Activated naive CD4-positive, alpha-beta T cell treated with anti-CD3 and anti-CD28 coated beads, Interleukin-2, amount 10 ng/mL, durations not matched to agents 7 days and 5 days (primary cell): ENCODE measurements at regions not wholly inside any gene's neighbourhood (a gene's known extent, or its start where the extent isn't known, plus 50 kb on each side); places are given as distances from the start of the nearest gene placed in this dataset.

Experiments
- CTCF ChIA-PET: fragments of 350-600 bp; sonication (Branson Sonifier 250); formaldehyde crosslinking; loops from one replicate; lab custom pipeline; 2021; ENCODE audit warnings: antibody characterized with exemption; lab: Charles Lee
- DNase-seq: peaks from one replicate; pipeline ENCODE4 v3.0.0-alpha.2; 2020
- H3K27ac Mint-ChIP-seq: one replicate; pipeline ENCODE4 v1.8.0; 2021; ENCODE audit warnings: mild to moderate bottlenecking, moderate library complexity, mixed read lengths
- H3K27me3 Mint-ChIP-seq: one replicate; pipeline ENCODE4 v1.8.0; 2021; ENCODE audit warnings: mild to moderate bottlenecking, mixed read lengths
- H3K36me3 Mint-ChIP-seq: one replicate; pipeline ENCODE4 v1.8.0; 2021; ENCODE audit warnings: mixed read lengths
- H3K4me1 Mint-ChIP-seq: one replicate; pipeline ENCODE4 v1.8.0; 2021; ENCODE audit warnings: mixed read lengths
- H3K4me3 Mint-ChIP-seq: one replicate; pipeline ENCODE4 v1.8.0; 2021; ENCODE audit warnings: mild to moderate bottlenecking, moderate library complexity, mixed read lengths
- H3K9me3 Mint-ChIP-seq: one replicate; pipeline ENCODE4 v1.8.0; 2021; ENCODE audit warnings: mixed read lengths

DNA sequence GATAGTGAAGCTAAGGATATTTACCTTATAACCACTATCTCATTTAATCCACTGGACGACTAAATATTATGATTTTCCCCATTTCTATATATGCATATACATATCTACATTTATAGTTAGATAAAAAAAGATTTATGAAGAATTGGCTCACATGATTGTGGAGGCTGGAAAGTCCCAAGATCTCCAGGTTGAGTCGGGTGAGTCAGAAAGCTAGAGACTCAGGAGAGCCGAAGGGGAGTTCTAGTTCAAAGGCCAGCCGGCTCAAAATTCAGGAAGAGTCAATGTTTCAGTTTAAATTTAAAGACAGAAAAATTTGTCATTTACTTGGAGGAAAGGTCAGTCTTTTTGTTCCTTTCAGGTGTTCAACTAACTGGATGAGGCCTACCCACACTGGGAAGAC, 158.2 kb upstream of the CPEB2 start:
- CTCF ChIA-PET = no interaction called here

DNA sequence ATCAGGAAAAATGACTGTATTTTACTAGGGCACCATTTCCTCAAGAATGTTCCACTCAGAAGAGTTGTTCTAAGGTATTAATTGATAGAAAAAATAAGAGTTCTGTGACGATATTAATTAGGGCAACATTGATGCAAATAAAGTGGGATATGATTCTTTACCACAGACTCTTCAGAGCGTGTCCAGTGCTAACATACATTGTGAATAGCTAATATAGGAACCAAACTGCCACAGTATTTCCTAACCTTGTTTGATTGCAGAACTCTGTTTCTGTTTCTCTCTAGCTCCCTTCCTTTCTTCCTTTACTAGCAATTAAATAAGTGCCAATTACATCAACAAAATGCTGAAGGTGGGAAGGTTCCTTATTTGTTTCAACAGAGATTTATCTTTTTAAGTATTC, 154.1 kb upstream of the CPEB2 start:
- no peak overlapping the region for H3K27ac Mint-ChIP-seq
- DNase-seq = no peak
- no peak overlapping the region for H3K4me3 Mint-ChIP-seq
- H3K9me3 Mint-ChIP-seq = no peaks in the 10 kb centered on the region
- no peaks in the 10 kb centered on the region for H3K27me3 Mint-ChIP-seq
- CTCF ChIA-PET = no interaction called here
- peaks cover 8% of the 10 kb centered on the region for H3K4me1 Mint-ChIP-seq
- H3K36me3 Mint-ChIP-seq = no peaks in the 10 kb centered on the region

More for the DNA sequence above, 158.2 kb upstream of the CPEB2 start:
- H3K27me3 Mint-ChIP-seq = peaks cover 4% of the 10 kb centered on the region
- DNase-seq = no peak
- H3K4me3 Mint-ChIP-seq = no peak overlapping the region
- H3K9me3 Mint-ChIP-seq = peaks cover 3% of the 10 kb centered on the region
- no peak overlapping the region for H3K27ac Mint-ChIP-seq
- H3K4me1 Mint-ChIP-seq = no peaks in the 10 kb centered on the region
- no peaks in the 10 kb centered on the region for H3K36me3 Mint-ChIP-seq

DNA sequence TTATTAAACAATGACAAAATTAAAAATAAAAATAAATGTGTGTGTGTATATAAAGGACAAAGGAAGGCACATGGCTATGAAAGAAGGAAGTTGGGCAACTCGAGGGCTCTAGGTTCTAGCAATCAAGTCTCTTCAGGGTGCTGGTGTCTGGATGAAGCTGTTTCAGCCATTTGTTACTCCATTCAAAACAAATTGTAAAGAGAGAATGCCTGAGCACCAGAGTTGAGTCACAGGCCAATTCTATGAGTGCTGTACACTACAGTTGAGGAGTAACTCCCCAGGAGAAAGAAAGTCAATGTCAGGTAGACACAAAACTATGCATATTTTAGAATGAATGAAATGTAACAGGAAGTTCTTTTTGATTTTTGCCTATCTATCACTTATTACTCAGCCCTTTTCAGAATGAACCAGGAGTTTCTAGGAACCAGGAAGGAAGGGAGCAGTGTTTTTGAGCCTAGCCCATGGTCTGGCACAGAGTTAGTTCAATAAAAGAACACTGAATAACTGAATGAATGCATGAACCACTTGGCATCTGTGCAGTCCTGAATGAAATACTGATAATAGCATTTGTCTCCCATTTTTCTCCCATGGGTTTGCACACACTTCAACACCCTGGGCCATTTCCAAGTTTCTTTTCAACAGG, 151.7 kb upstream of the CPEB2 start:
- H3K27ac Mint-ChIP-seq = no peak overlapping the region

DNA sequence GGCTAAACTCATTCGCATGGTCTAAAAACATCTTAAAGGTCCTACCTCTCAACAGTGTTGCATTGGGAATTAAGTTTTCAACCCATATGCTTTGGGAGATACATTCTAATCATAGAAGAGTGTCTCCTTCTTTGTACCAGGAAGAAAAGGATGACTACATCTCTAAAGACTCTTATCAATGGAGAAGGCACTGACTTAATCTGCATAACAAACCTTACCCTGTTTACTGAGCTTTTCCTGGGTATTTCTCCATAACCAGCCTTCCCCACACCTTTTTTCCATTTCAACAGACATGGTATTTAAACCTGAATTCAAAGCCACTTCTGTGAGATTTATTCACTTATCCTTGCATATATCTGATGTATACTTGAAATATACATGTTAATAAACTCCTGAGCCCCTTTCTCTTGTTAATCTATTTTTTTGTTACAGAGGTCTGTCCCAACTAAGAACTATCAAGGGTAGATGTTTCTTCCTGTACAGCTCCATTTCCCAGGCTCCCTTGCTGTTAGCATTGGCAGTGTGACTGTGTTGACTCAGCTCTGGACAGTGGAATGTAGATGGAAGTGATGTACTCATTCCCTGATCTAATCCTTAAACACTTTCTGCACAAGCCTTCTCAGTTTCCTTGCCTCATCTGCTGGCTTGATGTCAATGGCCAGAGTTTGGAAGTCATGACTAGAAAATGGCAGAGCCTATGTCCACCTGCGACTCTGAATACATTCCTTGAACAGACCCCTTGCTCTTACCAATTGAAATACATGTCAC, 148.9 kb upstream of the CPEB2 start:
- Mint-ChIP-seq H3K27me3 (no peaks in the 10 kb centered on the region), H3K27ac (no peak overlapping the region), H3K9me3 (peaks cover 3% of the 10 kb centered on the region), H3K4me1 (peaks cover 12% of the 10 kb centered on the region), H3K36me3 (no peaks in the 10 kb centered on the region), H3K4me3 (no peak overlapping the region)
- CTCF ChIA-PET = no interaction called here
- no peak for DNase-seq

More for the DNA sequence above, 151.7 kb upstream of the CPEB2 start:
- DNase-seq = no peak
- Mint-ChIP-seq H3K9me3 (peaks cover 3% of the 10 kb centered on the region), H3K36me3 (no peaks in the 10 kb centered on the region), H3K27me3 (no peaks in the 10 kb centered on the region), H3K4me1 (peaks cover 8% of the 10 kb centered on the region), H3K4me3 (no peak overlapping the region)
- CTCF ChIA-PET = no interaction called here

DNA sequence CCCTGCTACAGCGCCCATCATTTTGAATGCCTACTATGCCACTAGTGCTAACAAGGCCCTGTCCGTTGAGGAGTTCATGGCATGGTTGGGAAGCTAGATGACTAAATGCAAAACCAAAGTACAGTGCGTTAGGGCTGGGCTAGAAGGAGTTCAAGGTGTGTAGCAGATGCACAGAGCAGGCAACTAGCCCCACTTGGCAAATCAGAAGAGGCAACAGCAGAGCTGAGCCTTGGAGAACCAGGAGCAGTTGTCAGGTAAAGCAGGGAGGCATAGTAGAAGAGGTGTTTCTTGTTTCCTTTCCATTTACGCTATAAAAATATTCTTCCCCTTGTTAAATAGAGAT, 146.6 kb upstream of the CPEB2 start:
- no peaks in the 10 kb centered on the region for H3K36me3 Mint-ChIP-seq

DNA sequence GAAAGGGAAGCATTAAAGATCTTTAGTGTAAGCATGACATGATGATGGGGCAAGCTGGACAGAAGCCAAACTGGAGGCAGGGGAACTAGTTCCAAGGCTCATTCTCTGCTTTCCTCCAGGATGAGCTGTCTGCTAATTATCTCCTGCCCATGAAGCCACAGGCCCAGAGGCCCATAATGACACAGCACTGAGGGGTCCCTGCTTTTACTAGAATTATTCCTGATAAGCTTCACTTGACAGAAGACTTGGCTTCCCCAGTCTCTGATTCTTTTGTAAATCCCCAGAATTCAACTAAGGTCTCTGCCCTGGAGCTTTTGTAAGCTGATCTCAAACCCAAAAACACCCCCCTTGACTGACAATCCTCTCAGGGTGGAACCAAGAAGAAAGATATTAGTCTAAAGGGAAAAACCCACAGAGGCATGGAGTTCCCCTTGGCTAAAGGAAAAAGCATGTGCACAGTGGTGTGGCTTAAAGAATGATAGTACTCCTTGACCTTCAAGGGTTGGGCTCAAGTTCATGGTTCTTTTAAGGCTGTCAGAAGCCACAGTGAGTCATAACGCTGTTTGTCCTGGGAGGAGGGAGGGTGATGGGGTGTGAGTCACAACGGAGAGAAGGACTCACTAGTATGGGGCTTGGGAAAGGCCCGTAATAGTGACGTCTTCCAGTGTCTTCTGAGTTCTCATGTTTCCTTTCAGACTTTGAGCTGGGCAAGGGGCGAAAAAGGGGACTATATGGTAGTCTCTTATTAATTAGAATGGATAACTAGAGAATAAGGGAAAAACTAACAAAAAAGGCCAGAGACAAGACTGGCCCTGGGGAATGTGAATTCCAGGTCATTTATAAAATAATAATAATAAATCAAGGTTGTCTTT, 146.0 kb upstream of the CPEB2 start:
- no peak overlapping the region for H3K27ac Mint-ChIP-seq
- H3K27me3 Mint-ChIP-seq = no peaks in the 10 kb centered on the region
- peaks cover 3% of the 10 kb centered on the region for H3K9me3 Mint-ChIP-seq
- peaks cover 4% of the 10 kb centered on the region for H3K4me1 Mint-ChIP-seq
- H3K4me3 Mint-ChIP-seq = no peak overlapping the region
- DNase-seq = no peak
- CTCF ChIA-PET = no interaction called here
- H3K36me3 Mint-ChIP-seq = no peaks in the 10 kb centered on the region

More for the DNA sequence above, 146.6 kb upstream of the CPEB2 start:
- Mint-ChIP-seq H3K4me3 (no peak overlapping the region), H3K9me3 (peaks cover 3% of the 10 kb centered on the region), H3K27ac (no peak overlapping the region), H3K27me3 (no peaks in the 10 kb centered on the region), H3K4me1 (peaks cover 8% of the 10 kb centered on the region)
- CTCF ChIA-PET = no interaction called here
- DNase-seq = no peak

DNA sequence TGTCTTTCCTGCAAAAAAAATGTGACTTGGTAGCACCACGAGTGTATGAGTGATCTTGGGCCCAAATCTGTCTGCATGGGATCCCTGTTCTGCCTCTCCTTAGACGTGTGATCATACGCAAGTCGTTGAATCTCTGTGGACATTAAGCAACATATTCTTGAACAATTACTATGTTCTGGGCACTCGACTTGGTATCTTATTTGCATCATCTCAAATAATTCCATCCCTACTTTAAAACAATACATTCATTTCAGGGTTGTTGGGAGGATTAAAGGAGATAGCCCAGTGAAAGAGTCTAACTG, 145.4 kb upstream of the CPEB2 start:
- DNase-seq = no peak
- H3K9me3 Mint-ChIP-seq = peaks cover 3% of the 10 kb centered on the region
- H3K4me3 Mint-ChIP-seq = no peak overlapping the region
- no peak overlapping the region for H3K27ac Mint-ChIP-seq
- CTCF ChIA-PET = no interaction called here
- no peaks in the 10 kb centered on the region for H3K36me3 Mint-ChIP-seq
- H3K4me1 Mint-ChIP-seq = peaks cover 4% of the 10 kb centered on the region
- H3K27me3 Mint-ChIP-seq = no peaks in the 10 kb centered on the region

DNA sequence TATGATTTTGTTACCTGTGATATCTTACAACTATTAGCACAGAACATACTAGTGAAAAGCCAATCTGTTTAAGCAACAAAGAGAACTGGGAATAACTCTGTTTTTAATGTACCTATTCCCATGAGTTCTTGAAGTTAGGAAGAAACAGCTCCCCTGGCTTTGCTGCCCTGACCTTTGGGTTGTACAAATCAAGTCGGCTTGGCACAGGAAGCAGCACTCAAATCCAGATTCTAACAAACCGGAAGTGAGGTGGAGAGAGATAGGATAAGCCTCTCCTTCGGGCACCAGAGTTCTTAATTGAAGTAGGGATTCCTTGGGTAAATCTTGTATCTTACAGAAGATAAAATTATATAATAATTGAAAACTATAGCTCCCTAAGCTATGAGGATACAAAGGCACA, 144.8 kb upstream of the CPEB2 start:
- H3K27ac Mint-ChIP-seq = no peak overlapping the region
- H3K4me3 Mint-ChIP-seq = no peak overlapping the region
- CTCF ChIA-PET = interaction anchor here (0.7 kb wide), 1 partner anchor 15 kb away, joined by 4 read pairs; no protein-coding TSS in a partner anchor
- DNase-seq = no peak
- H3K4me1 Mint-ChIP-seq = peaks cover 4% of the 10 kb centered on the region
- H3K9me3 Mint-ChIP-seq = peaks cover 3% of the 10 kb centered on the region
- H3K27me3 Mint-ChIP-seq = peaks cover 4% of the 10 kb centered on the region
- H3K36me3 Mint-ChIP-seq = no peaks in the 10 kb centered on the region

DNA sequence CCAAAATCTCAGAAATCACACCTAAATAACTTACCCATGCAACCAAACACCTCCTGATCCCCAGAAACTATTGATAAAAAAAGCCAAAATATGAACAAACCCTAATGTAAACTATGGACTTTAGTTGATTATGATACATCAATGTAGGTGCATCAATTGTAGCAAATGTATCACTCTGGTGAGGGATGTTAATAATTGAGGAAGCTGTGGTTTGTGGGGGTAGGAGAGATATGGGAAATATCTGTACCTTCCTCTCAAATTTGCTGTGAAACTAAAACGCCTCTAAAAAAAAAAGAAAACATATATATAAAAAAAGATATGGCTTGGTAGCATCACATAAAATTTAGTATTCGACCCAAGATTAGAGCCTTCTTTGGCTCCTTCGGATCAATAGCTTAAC, 144.3 kb upstream of the CPEB2 start:
- H3K27me3 Mint-ChIP-seq = peaks cover 4% of the 10 kb centered on the region
- H3K9me3 Mint-ChIP-seq = peaks cover 3% of the 10 kb centered on the region
- no peak overlapping the region for H3K27ac Mint-ChIP-seq
- no peak overlapping the region for H3K4me3 Mint-ChIP-seq
- CTCF ChIA-PET = interaction anchor here (0.7 kb wide), 1 partner anchor 15 kb away, joined by 4 read pairs; no protein-coding TSS in a partner anchor
- H3K36me3 Mint-ChIP-seq = no peaks in the 10 kb centered on the region
- H3K4me1 Mint-ChIP-seq = peaks cover 4% of the 10 kb centered on the region
- DNase-seq = no peak

DNA sequence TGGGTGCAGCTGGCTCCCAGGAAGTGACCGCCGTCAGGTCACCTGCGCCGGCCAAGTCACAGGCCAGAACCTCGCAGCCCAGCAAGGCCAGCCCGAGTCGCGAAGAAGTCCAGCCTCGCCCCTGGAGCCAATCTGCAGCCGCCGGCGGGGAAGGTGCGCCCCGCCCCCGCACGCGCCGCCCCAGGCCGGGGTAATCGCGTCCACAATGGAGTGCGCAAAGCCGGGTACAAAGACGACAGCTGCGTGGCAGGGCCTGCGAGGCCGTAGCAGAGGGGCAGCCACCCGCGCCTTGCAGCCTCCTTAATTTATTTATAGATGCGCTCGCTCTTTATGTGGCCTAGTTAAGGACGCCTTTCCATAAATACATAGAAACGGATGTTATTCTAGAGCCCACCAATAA, 139.4 kb upstream of the CPEB2 start:
- H3K27ac Mint-ChIP-seq = no peak overlapping the region
- H3K9me3 Mint-ChIP-seq = no peaks in the 10 kb centered on the region
- no peak for DNase-seq
- H3K4me1 Mint-ChIP-seq = no peaks in the 10 kb centered on the region
- H3K36me3 Mint-ChIP-seq = no peaks in the 10 kb centered on the region
- no peak overlapping the region for H3K4me3 Mint-ChIP-seq
- CTCF ChIA-PET = no interaction called here
- peaks cover 8% of the 10 kb centered on the region for H3K27me3 Mint-ChIP-seq

DNA sequence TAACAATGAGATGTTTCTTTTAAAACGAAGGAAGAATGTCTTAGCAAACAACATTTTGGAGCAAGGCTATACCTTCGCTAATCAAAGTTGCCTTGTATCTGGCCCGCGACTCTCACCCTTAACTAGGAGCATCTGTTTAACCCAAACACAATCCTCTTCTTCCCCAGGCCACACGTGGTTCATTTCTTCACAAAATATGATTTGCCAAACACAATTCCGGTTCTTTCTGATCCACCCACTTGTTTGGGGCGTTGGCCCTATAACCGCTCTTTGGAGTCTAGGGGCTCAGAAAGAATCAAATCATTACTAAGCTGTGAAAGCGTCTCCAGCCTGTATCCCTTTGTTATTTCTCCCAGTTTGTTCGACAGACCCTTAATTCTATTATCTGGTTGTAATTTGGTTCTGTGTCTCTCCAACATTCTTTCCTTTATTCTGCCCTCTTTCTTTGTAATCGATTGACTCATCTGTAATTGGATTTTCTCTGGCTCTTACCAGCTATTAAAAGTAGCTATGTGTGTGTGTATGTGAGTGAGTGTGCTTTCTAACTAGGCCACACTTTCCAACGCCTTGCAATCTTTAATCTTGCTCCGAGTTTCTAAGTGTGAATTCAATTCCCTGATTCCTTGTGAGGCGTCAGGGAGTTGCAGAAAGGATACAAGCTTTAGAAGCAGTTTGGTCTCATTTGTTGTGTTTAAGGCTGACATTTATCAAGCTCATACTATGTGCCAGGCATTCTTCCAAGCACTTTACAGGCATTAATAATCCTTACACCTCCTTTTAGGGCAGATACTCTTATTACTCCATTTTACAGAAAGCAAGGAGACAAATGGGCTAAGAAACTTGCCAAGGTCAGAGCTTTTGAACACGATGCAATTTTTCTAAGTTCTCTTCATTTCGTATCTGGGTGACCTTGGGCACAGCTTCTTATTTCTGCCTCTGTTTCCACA, 138.6 kb upstream of the CPEB2 start:
- H3K27ac Mint-ChIP-seq = no peak overlapping the region
- no peaks in the 10 kb centered on the region for H3K4me1 Mint-ChIP-seq
- no peak for DNase-seq
- CTCF ChIA-PET = no interaction called here
- H3K9me3 Mint-ChIP-seq = no peaks in the 10 kb centered on the region
- H3K27me3 Mint-ChIP-seq = peaks cover 8% of the 10 kb centered on the region
- no peaks in the 10 kb centered on the region for H3K36me3 Mint-ChIP-seq
- H3K4me3 Mint-ChIP-seq = no peak overlapping the region

DNA sequence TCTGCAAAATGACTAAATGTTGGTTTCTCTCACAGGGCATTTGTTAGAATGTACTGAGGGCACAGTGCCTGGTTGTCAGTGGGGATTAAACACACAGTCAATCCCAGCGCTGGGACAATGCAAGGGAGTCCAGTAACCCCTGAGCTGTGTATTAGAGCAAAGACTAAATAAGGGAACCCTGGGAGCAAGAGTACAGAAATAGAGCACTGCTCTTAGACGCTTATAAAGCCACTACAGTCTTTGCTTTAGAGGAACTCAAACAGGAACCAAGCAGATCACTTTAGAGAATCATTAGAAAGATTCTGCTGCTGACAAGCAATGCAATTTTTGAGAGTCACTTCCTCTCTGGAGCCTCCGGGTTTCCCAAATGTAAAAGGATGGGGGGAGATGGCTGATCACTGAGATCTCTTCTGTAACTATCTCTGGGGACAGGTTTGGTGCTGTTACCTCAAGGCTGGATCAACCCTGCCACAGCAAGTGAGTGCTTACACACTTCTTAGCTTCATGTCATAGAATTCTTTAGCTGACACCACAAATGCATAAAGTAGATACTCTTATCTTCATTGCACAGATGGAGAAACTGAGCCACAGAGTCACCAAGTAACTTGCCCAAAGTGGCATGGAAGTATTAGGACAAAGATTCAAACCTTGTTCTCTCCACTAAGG, 137.8 kb upstream of the CPEB2 start:
- CTCF ChIA-PET = no interaction called here
- Mint-ChIP-seq H3K27me3 (peaks cover 8% of the 10 kb centered on the region), H3K4me1 (no peaks in the 10 kb centered on the region), H3K36me3 (no peaks in the 10 kb centered on the region), H3K9me3 (no peaks in the 10 kb centered on the region), H3K4me3 (no peak overlapping the region), H3K27ac (no peak overlapping the region)
- DNase-seq = no peak

DNA sequence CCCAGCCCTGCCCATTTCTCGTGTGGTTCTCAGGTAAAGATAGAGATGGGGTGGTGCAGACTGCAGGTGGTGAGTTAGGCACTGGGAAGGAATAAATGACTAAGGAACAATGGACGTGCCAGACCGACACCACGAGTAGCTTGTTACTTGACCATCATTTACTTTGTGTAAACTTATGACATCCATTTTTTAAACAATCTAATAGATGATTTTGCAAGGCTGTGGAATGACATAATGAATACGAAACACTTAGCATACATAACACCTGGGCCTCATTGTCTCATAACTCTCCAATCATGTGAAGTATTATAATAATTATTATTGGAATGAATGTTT, 137.3 kb upstream of the CPEB2 start:
- H3K4me1 Mint-ChIP-seq = no peaks in the 10 kb centered on the region
- CTCF ChIA-PET = no interaction called here
- no peak for DNase-seq
- no peak overlapping the region for H3K4me3 Mint-ChIP-seq
- H3K27ac Mint-ChIP-seq = no peak overlapping the region
- no peaks in the 10 kb centered on the region for H3K36me3 Mint-ChIP-seq
- no peaks in the 10 kb centered on the region for H3K9me3 Mint-ChIP-seq
- H3K27me3 Mint-ChIP-seq = peaks cover 8% of the 10 kb centered on the region
